Head of caudate nucleus (tissue), 42 donors: ENCODE measurements at regions not wholly inside any gene's neighbourhood (a gene's known extent, or its start where the extent isn't known, plus 50 kb on each side); places are given as distances from the start of the nearest gene placed in this dataset.
A peak's percentile ranks its signal among the peaks of the same experiment; 100 is the strongest.
"Not testable (repeated sequence)": the region's sequence is repeated elsewhere in the genome, so short reads cannot be mapped to it uniquely, and the experiment has no call there.

Source experiments
- DNase-seq, 42 donors: peaks; one replicate each; pipeline versions ENCODE4 v3.0.0 to v3.0.0-alpha.2; 2020 to 2021; ENCODE audit warnings: mixed read lengths in 7 of 42
- intact Hi-C: fragments of 100-400 bp; cut with DNase I; formaldehyde crosslinking; loops from one replicate; pipeline ENCODE4 v1.15.0; 2022

DNA sequence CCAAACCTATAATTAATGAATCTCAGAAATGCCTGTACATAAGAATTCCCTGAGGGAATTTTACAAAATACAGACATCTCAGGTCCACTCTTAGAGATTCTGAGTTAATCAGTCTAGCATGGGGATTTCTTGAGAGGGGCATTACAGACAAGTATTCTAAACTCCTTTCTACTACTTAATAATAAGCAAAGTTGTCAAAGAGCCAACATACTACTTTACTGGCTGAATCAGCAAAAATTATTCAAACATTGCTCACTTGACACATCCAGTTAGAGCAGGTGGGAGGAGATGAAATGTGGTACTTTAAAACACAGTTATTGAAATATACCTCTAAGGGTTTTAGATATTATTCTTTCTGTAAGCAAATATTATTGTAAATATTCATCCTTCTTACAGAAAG, 1164.7 kb downstream of the CDY2B start:
- no peak for DNase-seq
- intact Hi-C loops, result no loop called here

- intact Hi-C loops, result no loop called here
- DNase-seq, result no peak
Observed at GRCh38 chrY:16673102-16673787, 1206.8 kb downstream of the CDY2B start.

GRCh38 chrY:16668402-16668801, 1211.6 kb downstream of the CDY2B start:
- no peak for DNase-seq
- intact Hi-C loops, result no loop called here

GRCh38 chrY:16662741-16663140, 1217.3 kb downstream of the CDY2B start:
- intact Hi-C loops, result no loop called here
- DNase-seq, result no peak

GRCh38 chrY:16659340-16659739, 1220.7 kb downstream of the CDY2B start:
- intact Hi-C loops, result no loop called here
- DNase-seq, result no peak

DNA sequence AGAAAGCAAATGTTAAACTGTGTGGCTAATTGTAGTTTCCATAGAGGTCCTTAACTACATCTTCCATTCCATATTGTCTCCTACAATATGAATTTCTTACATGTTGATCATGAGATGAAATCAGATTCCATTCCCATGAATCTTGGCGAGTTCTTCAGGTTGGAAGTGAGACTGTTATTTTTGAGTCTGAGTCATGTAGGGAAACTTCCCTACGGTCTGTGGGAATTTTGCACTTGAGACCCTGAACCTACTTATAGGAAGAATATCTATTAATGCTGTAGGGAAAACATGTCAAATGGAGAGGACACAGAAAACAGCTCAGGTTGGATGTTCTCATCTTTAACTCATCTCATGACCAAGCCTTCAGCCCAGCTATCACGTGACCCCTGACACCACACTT, 1226.0 kb downstream of the CDY2B start:
- DNase-seq, result no peak

GRCh38 chrY:16645991-16646390, 1234.0 kb downstream of the CDY2B start:
- intact Hi-C loops, result no loop called here

More for the DNA sequence above, 1226.0 kb downstream of the CDY2B start:
- intact Hi-C loops, result no loop called here

GRCh38 chrY:16645449-16645848, 1234.6 kb downstream of the CDY2B start:
- DNase-seq, result no peak
- intact Hi-C loops, result no loop called here

More at GRCh38 chrY:16645991-16646390, 1234.0 kb downstream of the CDY2B start:
- no peak for DNase-seq

DNA sequence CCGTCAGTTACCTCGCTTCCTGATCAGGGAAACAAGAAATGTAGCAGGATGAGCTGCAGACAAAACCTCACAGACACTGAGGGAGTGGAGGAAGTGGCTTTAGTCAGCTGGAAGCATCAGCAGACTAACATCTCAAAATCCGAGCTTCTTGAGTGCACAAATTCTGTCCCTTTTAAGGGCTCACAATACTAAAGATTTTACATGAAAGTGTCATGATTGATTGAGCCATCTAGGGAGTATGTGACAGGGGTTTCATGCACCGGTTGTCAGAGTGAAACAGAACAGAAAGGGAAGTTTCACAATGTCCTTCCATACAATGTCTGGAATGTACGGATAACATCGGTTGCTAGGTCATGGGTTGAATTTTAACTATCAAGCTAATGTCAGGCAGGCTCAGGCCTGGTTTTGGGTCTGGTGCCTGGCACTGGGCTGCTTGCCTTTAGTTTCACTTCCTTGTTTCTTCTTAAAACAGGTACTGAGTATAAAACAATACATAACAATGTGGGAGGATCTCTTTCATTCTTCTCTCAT, 1235.7 kb downstream of the CDY2B start:
- DNase-seq, result no peak
- intact Hi-C loops, result no loop called here

- DNase-seq, result peak in 14 of 42 donors; percentile 4 to 66 (median 26)
- intact Hi-C loops, result no loop called here
Observed at GRCh38 chrY:16639777-16640176, 1240.2 kb downstream of the CDY2B start.

DNA sequence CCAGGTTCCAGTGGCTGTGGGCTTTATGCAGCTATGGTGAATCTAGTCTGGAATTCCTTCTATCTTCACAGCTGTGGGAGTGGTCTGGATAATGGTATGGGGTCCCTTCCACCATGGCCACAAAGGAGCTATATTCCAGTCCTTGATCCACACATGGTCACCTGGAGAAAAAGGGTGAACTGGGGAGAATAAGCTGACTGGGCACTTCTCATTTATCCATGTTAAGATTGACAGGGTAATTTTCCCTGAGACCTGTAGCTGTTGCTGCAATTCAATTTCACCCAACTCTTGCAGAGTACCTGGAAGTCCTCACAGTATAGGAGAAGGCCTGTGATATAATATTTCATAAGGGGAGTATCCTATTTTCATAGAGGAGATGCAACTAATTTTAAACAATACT, 1241.3 kb downstream of the CDY2B start:
- DNase-seq, intact Hi-C loops: not testable (repeated sequence)

- no peak for DNase-seq
- intact Hi-C loops, result no loop called here
Observed at GRCh38 chrY:16636254-16636653, 1243.8 kb downstream of the CDY2B start.

- intact Hi-C loops, result no loop called here
- DNase-seq, result no peak
Observed at GRCh38 chrY:16629146-16629545, 1250.9 kb downstream of the CDY2B start.

DNA sequence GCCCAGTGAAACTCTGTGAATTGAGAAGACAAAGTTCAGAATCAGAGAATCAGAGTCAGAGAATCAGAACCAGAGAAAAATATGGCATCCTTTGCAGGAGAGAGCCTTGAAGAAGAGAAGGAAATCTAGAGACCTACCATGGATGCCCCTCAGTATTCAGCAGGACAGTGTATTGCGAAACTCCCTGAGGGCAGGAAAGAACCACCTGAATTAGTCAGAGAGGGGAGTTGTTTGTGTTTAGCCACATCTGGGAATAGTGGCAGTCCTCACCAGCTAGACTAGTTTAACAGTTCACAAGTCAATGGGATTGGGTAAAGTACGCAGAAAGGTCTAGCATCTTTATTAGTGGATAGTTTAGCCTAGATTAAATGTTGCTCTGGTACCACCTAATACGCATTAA, 1252.9 kb downstream of the CDY2B start:
- intact Hi-C loops, result no loop called here
- no peak for DNase-seq

DNA sequence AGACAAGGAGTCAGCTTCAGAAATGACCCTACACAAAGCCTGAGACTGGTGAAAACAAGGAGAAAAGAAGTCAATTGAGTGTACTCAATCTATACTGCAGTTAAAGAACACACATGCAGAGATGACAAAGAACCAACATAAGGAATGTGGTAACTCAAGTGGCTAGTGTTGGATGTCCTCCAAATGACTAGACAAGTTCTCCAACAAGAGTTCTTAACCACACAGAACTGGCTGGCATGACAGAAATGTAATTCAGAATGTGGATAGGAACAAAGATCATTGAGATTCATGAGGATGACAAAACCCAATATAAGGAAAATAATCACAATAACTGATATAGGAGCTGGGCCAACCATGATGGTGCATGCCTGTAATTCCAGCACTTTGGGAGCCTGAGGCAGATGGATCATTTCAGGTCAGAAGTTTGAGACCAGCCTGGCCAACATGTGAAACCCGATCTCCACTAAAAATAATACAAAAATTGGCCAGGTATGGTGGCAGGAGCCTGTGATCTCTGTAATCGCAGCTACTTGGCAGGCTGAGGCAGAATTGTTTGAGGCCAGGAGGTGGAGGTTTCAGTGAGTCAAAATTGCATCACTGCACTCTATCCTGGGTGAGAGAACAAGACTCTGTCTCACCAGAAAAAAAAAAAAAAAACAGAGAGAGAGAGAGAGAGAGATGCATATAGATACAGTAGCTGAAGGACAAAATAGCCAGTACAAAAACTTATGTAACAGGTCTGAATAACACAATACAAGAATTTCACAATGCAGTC, 1263.6 kb downstream of the CDY2B start:
- intact Hi-C loops, result no loop called here
- no peak for DNase-seq

DNA sequence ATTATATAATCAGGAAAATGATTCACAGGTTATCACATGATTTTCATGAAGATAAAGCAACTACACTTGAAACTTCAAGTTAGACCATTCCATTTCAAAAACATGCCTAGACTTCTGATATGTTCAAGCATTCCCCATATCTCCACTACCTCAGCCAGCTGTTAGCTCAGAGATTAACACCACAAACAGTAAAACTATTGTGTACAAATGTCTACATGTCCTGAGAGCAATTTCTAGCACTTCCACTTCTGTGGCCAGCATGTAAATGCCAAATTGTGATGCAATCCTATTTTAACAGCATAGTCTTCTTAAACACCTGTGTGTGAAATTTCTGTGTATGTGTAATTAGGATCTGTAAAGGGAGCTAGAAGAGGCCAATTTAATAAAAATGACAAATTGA, 1271.3 kb downstream of the CDY2B start:
- intact Hi-C loops, result no loop called here
- no peak for DNase-seq

GRCh38 chrY:16602146-16602545, 1277.9 kb downstream of the CDY2B start:
- no peak for DNase-seq
- intact Hi-C loops, result no loop called here

GRCh38 chrY:16601626-16602025, 1278.4 kb downstream of the CDY2B start:
- DNase-seq, result no peak
- intact Hi-C loops, result no loop called here

- DNase-seq, result no peak
- intact Hi-C loops, result no loop called here
Observed at GRCh38 chrY:16572061-16572460, 1308.0 kb downstream of the CDY2B start.

- no peak for DNase-seq
- intact Hi-C loops, result no loop called here
Observed at GRCh38 chrY:16562491-16562890, 1317.5 kb downstream of the CDY2B start.

- intact Hi-C loops, result no loop called here
- DNase-seq, result no peak
Observed at GRCh38 chrY:16522021-16522420, 1358.0 kb downstream of the CDY2B start.
